ENCODE measurements at regions not wholly inside any gene's neighbourhood (a gene's known extent, or its start where the extent isn't known, plus 50 kb on each side); places are given as distances from the start of the nearest gene placed in this dataset.

DNA sequence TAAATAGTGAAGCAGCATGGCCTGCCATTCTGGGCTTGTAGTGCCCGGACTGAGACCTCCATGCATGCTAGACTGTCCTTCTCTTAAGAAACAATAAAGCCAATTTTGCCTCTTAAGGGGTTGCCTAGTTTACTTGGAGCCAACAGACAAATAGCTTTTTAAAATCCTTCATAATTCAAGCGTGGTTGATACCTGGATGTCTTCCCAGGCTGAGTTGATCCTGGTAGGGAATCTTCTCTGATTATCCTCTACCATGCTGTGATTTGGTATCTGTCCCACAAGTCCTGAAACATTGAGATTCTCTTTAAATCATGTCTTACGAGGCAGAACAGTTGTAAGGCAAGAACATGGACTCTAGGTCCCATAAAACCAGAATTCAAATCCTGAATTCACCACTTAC lies 359.6 kb upstream of the CCL2 start:
- TF ChIP-seq, protein P1, sequence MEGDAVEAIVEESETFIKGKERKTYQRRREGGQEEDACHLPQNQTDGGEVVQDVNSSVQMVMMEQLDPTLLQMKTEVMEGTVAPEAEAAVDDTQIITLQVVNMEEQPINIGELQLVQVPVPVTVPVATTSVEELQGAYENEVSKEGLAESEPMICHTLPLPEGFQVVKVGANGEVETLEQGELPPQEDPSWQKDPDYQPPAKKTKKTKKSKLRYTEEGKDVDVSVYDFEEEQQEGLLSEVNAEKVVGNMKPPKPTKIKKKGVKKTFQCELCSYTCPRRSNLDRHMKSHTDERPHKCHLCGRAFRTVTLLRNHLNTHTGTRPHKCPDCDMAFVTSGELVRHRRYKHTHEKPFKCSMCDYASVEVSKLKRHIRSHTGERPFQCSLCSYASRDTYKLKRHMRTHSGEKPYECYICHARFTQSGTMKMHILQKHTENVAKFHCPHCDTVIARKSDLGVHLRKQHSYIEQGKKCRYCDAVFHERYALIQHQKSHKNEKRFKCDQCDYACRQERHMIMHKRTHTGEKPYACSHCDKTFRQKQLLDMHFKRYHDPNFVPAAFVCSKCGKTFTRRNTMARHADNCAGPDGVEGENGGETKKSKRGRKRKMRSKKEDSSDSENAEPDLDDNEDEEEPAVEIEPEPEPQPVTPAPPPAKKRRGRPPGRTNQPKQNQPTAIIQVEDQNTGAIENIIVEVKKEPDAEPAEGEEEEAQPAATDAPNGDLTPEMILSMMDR (IDR thresholded peaks at IDR 0.05): no peak
- no peak for TF ChIP-seq POLR2A (IDR thresholded peaks at IDR 0.05)
